B cell (primary cell): ENCODE measurements at regions not wholly inside any gene's neighbourhood (a gene's known extent, or its start where the extent isn't known, plus 50 kb on each side); places are given as distances from the start of the nearest gene placed in this dataset.

ENCODE experiments used
- EZH2 ChIP-seq: IDR thresholded peaks from 2 replicates; pipeline ENCODE4 v1.6.1; 2012; ENCODE audit warnings: borderline replicate concordance, low read depth, mild to moderate bottlenecking, moderate library complexity, low read length; ENCODE audit not compliant: insufficient read depth, poor library complexity, severe bottlenecking
- TF ChIP-seq, protein P1 (sequence below): fragments of 200-600 bp; IDR thresholded peaks from one replicate; pipeline ENCODE4 v1.8.0; 2022; ENCODE audit warnings: antibody characterized with exemption, mild to moderate bottlenecking

DNA sequence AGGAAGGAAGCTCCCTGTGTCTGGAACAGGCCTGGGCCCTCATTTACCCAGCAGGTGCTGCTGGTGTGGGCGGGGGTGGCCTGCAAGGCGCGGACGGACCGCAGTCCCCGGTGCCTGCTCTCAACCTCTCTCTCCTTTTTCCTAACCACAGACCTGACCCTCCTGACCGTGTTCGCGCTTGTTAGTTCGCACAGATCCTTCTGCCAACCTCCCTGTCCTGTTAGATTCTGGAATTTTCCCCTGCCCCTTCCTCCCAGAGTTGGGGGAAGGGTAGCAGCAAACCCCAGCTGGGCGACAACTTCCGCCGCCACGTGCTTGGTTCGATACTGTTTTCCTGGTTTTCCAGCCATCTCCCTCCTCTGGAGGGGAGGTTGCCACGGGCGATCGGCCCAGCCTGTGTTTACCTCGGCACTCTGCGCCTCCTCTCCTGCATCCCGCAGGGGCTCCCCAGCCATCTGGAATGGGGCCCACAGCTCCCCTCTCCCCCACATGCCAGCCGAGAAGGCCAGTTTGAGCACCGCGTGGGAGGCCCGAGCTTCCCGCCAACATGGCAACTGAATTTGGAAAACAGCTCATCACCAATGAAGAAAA lies 70.8 kb upstream of the UNC5A start:
- TF ChIP-seq, protein P1, sequence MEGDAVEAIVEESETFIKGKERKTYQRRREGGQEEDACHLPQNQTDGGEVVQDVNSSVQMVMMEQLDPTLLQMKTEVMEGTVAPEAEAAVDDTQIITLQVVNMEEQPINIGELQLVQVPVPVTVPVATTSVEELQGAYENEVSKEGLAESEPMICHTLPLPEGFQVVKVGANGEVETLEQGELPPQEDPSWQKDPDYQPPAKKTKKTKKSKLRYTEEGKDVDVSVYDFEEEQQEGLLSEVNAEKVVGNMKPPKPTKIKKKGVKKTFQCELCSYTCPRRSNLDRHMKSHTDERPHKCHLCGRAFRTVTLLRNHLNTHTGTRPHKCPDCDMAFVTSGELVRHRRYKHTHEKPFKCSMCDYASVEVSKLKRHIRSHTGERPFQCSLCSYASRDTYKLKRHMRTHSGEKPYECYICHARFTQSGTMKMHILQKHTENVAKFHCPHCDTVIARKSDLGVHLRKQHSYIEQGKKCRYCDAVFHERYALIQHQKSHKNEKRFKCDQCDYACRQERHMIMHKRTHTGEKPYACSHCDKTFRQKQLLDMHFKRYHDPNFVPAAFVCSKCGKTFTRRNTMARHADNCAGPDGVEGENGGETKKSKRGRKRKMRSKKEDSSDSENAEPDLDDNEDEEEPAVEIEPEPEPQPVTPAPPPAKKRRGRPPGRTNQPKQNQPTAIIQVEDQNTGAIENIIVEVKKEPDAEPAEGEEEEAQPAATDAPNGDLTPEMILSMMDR, result no peak
- TF ChIP-seq EZH2, result no peak
